GM19397 (cell line): ENCODE measurements at regions not wholly inside any gene's neighbourhood (a gene's known extent, or its start where the extent isn't known, plus 50 kb on each side); places are given as distances from the start of the nearest gene placed in this dataset.

Experiments
- ATAC-seq: cut with Tn5 transposase; IDR thresholded peaks from one replicate; pipeline ENCODE4 v1.9.1; 2021; ENCODE audit warnings: mild to moderate bottlenecking, moderate library complexity; ENCODE audit not compliant: unreplicated experiment

DNA sequence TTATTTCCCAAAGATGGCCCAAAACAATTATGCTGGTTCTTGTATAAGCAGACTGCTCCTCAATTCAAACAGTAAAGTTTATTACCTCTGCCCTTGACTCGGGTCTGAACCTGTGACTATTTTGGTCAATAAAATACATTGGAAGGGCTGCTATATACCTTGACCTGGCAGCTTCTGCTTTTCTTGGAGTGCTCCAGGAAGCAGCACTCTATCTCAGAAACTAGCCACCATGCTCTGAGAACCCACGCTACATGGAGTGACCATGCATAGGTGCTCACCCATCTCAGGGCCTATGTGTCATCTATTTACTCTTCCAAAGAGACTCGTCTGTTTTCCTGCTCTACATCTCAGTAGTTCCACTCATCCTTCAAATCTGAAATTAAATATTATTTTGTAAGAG is 299.9 kb downstream of the AHR start:
- no peak for ATAC-seq

DNA sequence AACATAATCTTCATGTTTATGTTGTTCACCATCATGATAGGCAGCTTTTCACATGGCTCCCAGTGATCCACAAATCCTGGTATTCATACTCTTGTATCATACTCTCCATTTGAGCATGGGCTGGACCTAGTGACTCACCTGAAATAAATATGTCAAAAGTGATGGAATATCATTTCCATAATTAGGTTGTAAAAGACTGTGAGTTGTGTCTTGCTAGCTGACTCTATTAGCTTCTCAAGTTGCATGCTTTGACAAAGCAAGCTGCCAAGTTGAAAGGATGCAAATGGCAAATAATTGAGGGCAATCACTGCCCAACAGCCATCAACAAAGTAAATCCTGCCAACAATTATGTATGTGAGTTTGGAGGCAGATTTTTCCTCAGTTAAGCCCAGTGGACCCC is 300.4 kb downstream of the AHR start:
- ATAC-seq = no peak

DNA sequence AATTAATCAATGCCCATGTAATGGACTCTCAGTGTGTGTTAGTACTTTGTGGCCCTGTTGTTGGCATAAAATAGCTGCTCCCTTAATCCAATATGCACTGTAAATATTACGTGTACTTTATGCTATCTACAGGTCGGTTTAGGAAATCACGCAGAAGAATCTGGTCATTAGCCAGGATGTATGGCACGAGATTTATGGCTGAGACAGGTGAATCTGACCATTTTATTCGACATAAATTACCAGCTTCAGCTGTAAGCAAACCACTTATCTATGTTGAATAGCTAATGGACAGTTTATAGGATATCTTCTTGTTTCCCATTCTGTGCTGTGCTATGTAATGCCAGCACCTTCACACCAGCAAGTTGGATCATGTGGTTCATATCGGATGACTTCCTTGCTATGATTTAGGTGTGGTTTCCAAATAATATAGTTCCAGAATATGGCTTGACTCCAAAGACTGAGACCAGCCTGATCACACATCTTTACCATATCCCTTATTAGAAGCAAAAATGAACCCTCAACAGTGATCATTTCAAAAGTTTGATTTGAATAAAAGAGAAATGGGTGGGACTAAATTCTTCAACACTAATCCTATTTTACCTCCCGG is 301.4 kb downstream of the AHR start:
- no peak for ATAC-seq

DNA sequence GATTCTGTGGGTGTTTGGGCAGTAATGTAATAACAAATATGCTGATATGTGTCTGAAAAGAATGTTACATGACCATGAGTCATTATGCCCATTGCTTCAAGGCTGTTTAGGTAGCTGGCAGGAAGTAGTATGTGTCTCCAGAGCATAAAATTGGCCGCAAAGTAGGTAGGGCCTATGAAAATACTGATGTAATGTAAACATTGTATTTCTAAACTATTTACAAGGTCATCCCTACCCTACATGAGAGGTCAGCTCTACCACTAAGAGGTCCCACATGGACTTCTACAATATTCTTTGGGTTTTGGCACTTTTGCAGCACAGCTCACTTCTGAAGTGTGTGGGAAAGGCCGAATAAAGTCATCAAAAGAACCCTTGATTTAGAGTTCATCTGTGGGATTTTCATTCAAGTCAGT is 301.9 kb downstream of the AHR start:
- no peak for ATAC-seq

DNA sequence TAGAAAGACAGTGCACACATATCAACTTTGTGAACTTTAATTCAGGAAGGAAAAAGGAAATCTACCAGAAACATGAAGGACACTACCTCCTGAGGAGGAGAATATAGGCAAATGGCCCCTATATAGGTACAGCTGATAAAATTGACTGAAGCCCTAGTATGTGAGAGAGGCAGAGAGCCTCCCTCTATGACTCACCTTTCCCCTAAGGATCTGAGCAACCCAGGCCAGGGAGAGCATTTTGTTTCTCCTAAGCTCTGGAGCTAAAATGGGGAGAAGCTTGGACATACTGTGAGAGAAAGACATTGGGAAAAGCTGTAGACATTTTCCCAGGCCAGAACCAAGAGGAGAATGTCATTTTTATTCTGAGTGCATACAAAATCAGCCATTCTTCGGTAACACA is 303.5 kb downstream of the AHR start:
- ATAC-seq = no peak

DNA sequence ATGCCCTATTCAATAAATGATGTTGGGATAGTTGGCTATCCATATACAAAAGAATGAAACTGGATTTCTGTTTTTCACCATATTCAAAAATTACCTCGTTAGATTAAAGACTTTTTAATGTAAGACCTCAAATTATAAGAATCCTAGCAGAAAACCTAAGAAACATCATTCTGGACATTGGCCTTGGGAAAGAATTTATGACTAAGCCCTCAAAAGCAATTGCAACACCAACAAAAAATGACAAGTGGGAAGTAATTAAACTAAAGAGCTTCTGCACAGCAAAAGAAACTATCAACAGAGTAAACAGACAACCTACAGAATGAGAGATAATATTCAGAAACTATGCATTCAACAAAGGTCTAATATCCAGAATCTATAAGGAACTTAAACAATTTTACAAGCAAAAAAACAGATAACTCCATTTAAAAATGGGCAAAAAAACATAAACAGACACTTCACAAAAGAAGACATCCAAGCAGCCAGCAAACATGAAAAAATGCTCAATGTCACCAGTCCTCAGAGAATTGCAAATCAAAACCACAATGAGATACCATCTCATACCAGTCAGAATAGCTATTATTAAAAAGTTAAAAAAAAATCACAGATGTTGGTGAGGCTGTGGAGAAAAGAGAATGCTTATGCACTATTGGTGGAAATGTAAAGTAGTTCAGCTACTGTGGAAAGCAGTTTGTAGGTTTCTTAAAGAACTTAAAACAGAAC is 309.8 kb downstream of the AHR start:
- ATAC-seq = no peak

DNA sequence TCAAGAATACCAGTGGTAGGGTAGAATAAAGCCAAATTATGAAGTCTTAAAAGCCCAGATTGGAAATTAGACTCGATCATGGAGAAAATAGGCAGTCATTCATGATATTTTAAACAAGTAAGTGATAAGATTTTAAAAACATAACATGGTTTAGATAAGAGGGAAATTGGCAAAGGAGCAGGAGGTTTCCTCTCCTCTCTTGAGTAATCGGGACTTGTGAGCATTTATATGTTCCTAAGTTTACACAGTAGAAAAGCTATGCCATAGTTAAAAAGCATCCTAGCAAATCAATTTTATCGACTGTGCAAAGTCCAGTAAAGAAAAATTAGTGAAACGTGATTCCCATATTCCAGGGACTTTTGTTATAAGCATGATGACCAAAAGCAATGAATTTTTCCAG is 313.2 kb downstream of the AHR start:
- no peak for ATAC-seq

DNA sequence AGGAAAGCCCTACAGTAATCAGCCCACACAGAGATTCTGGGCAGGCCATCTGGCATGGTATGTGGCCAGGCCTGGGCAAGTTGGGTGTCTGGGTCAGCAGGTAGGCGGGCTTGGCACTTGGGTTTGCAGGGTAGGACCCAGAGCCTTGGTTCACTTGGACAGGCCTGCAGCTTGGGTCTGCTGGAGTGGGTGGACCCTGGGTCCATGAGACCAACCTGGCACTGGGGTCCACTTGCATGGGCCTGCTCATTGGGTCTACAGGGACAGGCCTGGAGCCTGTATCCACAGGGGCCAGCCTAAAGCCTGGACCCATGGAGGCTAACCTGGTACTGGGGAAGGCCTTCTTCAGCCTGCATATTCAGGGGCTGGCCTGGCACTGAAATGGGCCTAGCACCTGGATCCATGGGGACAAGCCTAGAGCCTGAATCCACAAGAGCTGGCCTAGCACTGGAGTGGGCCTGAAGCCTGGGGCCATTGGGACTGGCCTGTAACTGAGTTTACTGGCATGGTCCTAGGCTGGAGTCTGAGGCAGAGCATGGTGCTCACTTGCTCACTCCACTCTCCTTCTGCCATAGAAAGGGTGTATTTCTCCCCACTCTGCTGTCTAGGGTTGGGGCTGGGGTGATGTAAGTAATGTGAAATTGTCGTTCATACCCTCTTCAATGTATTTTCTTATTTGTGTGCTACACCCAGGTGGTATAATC is 315.0 kb downstream of the AHR start:
- no peak for ATAC-seq

DNA sequence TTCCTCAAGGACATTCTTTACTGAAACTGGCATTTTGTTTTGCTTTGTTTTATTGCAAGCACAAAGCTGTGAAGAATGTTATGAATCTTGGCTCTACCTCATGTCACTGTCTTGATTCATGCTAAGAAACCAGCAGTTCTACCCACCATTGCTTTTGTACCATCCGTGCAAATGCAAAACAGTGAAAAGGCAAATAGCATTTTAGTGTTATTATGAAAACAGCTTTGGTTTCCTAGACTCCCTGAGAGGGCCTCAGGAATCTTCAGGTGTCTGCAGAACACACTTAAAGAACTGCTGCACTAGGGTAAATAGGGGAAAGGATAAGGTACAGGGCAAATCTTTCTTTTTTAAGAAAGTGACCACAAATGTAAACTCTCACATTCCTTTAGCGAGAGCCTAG is 318.9 kb downstream of the AHR start:
- no peak for ATAC-seq

DNA sequence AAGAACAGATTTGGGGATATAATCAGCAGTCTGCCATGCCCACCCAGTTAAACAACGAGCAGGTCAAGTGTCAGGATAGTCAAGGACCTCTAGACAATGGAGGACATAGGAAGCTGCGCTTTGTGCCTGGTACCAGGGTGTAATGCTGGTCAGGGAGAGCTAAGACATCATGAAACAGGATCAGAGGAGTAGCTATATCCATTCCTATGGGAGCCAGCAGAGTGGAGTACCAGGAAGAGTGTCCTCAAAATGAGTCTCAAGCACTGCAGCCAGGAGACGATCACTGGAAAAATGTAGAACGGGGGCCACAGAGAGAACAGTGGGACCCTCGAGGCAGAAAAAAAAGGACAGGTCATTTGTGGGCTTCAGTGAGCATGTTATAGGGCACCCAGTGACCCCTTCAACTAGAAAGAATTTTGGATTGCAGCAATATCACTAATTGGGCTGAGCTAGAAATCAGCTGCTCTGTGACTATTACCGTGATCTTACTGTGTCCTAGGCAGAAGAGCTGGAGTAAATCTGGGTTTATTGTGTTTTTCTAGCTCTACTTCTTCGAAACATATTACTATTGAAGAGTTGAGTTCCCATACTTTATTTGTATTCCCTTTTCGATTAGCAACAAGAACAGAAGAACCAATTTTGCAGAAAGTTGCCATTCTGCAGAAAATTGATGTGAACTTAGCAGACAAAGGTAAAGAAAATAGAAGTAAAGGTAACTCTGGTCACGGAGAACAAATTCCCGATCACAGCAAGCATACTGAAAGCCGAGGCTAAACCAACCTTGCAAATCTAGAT is 319.6 kb downstream of the AHR start:
- ATAC-seq = no peak

DNA sequence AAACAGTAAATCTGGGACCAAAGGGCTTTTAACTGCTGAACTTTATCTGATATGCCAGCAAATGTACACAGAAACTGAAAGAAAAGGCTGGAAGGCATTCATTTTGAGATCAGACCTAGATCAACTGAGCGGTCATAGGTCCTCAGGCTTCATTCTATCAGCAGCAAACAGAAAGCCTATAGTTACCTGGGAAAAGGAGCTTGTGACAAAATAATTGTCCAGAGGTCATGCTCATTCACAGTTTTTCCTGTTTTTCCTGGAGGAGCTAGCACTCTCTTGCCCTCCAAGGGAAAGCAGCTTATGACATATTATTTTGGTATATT is 320.2 kb downstream of the AHR start:
- no peak for ATAC-seq

DNA sequence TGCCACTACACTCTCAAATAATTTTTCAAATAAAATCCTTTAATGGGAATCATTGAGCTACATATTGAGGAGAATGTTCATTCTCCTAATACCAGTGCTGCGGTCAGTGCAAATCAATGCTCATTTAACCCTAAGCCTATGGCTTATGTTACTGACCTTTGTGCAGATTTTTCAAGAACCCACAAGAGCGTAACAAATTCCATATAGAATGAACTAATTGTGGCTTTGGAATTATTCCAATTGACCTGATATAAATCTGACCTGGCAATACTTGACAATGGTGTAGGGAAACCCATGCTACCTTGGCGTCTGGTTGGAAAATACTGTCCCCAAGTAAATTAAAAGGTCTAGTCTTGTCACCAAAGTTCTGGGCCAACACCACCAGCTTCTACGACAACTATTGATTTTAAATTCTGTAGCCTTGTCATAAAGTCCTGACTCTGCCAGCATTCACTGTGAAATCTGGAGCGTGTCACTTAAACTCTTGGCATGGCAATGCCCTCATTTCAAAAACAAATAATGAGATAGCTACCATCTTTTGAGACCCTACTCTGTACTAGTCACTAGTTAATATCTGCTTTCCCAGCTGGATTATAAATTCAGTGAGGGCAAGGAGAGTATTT is 320.9 kb downstream of the AHR start:
- ATAC-seq = no peak

DNA sequence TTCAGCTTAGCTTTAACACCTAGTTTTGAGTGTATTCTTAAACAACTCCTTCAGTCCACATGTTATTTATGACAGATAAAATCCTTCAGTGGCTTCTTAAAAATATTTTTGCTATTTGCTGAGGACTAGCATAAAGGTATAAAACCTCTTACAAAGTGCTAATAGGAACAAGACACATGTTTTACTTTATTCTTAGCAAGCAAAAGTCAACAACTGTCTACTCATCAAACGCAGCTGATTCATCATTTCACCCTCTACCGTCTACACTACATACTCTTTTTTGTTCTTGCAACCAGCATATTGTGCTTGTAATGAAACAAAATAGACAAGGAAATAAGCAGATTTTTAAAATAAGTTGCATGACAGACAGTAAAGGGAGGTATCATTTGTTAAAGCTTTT is 319.7 kb downstream of the SNX13 start:
- ATAC-seq = no peak

DNA sequence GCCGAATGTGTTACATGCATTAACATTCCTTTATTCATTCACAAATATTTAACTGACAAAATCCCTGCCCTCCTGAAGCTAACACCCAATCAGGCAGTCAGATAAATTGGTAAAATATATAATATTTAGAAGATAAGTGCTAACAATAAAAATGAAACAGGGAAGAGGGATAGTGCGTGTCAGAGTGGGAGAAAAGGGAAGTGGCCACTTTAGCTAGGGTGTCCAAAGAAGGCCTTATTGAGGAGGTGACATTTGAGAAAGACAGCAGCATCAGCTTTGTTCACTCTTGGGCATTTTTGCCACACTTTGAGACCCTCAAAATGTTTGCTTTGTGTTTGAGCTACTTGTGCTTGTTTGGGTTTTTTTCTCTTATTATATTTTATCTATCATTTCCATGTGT is 317.8 kb downstream of the SNX13 start:
- no peak for ATAC-seq

DNA sequence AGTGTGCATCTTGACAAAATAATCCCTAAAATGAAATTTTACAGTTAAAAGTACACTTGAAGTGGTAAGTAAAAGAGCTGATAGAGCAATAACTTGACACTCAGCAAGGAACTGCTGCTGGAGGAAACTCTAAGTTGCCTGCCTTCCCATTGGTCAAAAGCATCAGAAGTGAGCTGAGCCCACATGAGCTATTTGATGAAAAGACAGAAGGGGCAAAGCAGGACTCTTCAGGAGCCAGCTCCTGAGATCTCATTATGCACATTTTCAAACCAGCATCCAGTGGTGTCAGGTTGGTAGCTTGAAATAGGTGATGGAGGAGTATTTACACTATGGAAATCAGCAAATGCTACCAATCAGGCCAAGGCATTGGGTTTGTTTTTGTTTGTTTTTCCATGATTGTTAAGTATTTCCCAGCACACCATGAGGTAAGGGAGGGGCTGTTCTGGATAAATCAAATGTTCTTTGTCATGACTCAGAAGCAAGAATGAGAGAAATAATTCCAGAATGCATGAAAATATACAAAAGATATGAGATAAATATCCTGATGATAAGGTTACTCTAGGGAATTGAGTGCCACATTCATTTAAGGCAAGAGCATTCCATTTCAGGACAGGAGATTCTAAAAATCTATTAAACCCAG is 316.6 kb downstream of the SNX13 start:
- ATAC-seq = no peak

DNA sequence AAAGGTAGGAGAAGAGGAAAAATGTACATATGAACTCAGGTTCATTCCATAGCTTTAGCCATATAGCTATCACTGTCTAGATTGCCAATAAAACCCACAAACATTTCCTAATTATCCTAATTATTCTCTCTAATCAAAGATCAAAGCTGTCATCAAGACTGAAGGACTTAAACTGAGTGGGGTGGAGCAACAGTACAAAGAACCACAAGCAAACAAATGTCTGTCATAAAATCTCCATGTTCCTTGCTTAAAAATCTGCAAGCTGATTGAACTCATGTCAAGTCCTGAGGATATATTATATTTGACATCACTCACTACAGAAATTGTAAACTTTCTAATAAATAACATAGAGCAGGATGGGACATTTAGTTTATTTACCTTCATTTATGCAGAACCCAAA is 315.9 kb downstream of the SNX13 start:
- no peak for ATAC-seq

DNA sequence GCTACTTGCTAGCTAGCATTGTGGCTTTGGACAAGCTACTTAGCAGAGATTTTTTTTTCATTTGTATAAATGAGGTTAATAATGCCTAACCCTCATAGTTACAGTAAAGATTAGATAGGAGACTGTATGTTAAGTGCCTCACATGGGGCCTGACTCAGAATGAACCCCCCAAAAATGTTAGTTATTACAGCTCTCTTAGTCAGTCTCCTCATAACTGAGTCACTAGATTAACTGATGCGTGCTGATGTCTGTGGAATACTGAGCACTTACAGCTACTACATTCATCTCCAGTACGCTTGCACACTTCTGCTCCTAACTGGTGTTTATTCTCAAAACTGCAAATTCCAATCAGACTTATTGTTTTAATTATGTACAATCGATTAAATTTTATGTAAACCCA is 315.3 kb downstream of the SNX13 start:
- ATAC-seq = no peak

DNA sequence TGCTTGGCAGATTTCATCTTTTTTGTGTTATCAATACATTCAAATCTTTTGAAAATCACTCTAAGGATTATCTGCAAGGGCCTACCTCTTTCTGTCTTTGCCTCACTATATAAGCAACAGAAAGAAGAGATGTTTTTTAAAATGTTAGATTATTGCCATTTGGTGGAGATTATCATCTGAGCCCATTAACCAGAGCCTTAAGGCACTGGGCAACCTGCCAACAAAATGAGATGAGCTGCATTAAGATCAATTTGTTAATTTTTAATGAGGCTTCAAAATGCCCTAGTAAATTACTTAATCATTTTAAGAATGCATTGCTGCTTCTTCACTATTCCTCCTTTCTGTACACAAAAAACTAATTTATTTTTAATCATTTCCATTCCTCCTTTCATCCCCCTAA is 314.1 kb downstream of the SNX13 start:
- no peak for ATAC-seq

DNA sequence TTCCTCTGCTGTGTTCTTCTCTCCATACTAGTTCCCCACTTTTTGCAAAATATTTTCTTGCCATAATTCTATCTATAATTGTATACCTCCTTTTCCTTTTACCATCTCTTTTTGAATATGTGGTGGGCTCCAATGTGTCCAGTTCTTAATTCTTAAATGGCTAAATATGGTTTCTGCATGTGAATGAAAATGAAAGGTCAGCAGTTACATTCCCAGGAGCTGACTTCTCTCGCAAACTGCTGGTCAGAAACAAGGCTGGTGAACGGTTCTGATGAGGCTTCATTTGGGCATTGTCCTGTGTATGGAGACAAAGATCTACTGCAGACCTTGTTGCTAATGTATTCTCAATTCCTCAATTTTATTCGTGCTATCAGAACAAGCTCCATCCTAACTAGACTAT is 309.2 kb downstream of the SNX13 start:
- ATAC-seq = no peak

DNA sequence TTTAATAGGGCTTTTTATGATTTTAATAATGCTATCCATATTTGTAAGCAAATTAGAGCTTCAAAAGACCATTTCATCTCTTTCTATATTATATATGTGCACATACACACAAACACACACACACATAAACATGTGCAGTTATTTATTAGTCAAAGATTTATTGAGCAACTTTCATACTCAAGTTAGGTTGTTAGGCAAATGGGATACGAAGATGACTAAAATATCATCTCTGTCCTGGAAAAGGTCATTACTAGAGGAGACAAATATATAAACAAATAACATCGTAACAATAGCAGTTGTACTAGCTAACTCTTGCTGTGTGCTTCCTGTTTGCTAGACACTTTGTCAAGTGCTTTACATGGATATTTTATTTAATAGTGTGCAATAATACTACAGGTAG is 307.9 kb downstream of the SNX13 start:
- ATAC-seq = no peak

DNA sequence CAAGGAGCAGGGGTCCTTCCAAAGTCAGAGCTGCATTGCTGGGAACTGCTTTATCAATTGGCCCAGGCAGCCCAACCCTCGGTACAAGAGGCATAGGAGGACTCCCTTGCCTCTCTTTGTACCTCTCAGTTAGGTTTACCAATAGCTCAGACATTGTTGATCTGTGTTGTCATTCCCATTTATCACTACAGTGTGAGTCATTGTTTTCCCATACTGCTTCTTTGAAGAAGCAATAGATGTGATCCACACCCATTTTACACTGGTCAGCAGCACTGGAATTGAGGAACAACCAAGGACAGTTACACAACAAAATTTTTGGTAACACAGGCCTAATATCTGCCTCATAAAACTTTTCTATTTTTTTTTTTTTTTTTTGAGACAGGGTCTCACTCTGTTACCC is 307.2 kb downstream of the SNX13 start:
- no peak for ATAC-seq
